ENCODE measurements at regions not wholly inside any gene's neighbourhood (a gene's known extent, or its start where the extent isn't known, plus 50 kb on each side); places are given as distances from the start of the nearest gene placed in this dataset.

DNA sequence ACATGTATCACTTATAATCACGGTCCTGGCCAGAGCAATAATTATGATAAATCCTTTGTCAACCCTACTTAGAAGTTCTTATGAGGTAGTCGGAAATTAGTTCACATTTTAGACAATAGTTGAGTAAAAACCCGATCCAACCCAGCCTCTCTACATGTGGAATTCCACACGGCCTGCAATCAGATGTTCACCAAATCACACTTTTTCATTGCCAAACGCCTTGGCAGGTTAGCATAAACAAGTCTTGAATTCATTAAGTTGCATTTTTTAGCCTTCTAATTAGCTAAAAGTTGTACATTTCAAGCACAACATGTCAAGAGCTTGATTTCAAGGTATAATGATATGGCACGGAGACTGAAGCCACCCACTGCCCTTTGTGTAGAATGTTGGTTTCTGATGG lies 65.3 kb downstream of the FOXL1 start:
- Mint-ChIP-seq H3K4me1 (ENCODE audit: low read depth) (no peaks in the 10 kb centered on the region), H3K36me3 (ENCODE audit: low read depth) (peaks cover 15% of the 10 kb centered on the region), H3K27me3 (ENCODE audit: low read depth) (no peaks in the 10 kb centered on the region), H3K4me3 (ENCODE audit: unreplicated experiment) (no peak overlapping the region), H3K27ac (ENCODE audit: unreplicated experiment) (no peak overlapping the region), H3K9me3 (ENCODE audit: low read depth) (peaks cover 14% of the 10 kb centered on the region)
- DNase-seq (ENCODE audit: low spot score) = no peak
- TF ChIP-seq, protein P1, sequence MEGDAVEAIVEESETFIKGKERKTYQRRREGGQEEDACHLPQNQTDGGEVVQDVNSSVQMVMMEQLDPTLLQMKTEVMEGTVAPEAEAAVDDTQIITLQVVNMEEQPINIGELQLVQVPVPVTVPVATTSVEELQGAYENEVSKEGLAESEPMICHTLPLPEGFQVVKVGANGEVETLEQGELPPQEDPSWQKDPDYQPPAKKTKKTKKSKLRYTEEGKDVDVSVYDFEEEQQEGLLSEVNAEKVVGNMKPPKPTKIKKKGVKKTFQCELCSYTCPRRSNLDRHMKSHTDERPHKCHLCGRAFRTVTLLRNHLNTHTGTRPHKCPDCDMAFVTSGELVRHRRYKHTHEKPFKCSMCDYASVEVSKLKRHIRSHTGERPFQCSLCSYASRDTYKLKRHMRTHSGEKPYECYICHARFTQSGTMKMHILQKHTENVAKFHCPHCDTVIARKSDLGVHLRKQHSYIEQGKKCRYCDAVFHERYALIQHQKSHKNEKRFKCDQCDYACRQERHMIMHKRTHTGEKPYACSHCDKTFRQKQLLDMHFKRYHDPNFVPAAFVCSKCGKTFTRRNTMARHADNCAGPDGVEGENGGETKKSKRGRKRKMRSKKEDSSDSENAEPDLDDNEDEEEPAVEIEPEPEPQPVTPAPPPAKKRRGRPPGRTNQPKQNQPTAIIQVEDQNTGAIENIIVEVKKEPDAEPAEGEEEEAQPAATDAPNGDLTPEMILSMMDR (IDR thresholded peaks at IDR 0.05) = no peak

DNA sequence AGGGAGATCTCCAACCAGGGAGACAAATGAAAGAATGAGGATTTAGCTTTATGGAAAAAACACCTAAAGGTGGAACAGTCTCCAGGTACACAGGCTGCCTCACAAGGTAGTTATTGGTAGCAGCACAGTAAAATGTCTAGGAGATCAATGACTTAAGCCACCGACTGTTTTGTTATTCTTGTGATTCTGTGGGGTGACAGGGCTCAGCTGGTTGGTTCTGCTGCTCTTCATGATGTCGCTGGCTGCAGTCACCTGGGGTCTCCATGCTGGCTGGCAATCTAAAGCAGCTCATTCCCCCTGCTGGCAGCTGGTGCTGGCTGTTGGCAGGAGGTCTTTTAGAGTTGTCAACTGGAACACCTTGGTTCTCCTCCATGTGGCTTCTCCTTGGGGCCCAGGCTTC lies 69.2 kb downstream of the FOXL1 start:
- H3K36me3 Mint-ChIP-seq (ENCODE audit: low read depth) = peaks cover 18% of the 10 kb centered on the region
- H3K27me3 Mint-ChIP-seq (ENCODE audit: low read depth) = no peaks in the 10 kb centered on the region
- DNase-seq (ENCODE audit: low spot score) = no peak
- H3K9me3 Mint-ChIP-seq (ENCODE audit: low read depth) = peaks cover 14% of the 10 kb centered on the region
- no peak overlapping the region for H3K27ac Mint-ChIP-seq (ENCODE audit: unreplicated experiment)
- H3K4me3 Mint-ChIP-seq (ENCODE audit: unreplicated experiment) = no peak overlapping the region
- TF ChIP-seq, protein P1 (IDR thresholded peaks at IDR 0.05) = no peak
- peaks cover 15% of the 10 kb centered on the region for H3K4me1 Mint-ChIP-seq (ENCODE audit: low read depth)

DNA sequence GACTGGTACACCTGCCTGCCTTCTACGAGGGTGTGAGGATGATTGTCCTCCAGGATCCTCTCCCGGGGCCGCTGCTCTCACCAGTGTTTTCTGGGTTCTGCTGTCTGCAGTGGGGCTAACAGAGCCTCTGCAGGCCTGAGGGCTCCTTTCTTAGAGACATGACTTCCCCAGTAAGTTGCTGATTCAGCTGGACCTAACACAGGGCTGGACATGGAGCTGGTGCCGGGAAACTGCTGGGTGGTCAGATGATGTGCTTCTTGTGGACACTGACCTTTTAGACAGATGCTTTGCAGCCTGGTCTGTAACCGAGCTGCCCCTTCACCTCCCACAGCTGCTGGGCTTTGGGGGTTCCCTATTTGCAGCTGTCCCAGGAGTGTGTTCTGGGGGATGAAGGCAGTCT lies 71.5 kb downstream of the FOXL1 start:
- H3K27ac Mint-ChIP-seq (ENCODE audit: unreplicated experiment) = no peak overlapping the region
- no peak for DNase-seq (ENCODE audit: low spot score)
- peaks cover 28% of the 10 kb centered on the region for H3K4me1 Mint-ChIP-seq (ENCODE audit: low read depth)
- peaks cover 14% of the 10 kb centered on the region for H3K9me3 Mint-ChIP-seq (ENCODE audit: low read depth)
- peaks cover 18% of the 10 kb centered on the region for H3K36me3 Mint-ChIP-seq (ENCODE audit: low read depth)
- no peaks in the 10 kb centered on the region for H3K27me3 Mint-ChIP-seq (ENCODE audit: low read depth)
- TF ChIP-seq, protein P1 (IDR thresholded peaks at IDR 0.05) = no peak
- H3K4me3 Mint-ChIP-seq (ENCODE audit: unreplicated experiment) = no peak overlapping the region

DNA sequence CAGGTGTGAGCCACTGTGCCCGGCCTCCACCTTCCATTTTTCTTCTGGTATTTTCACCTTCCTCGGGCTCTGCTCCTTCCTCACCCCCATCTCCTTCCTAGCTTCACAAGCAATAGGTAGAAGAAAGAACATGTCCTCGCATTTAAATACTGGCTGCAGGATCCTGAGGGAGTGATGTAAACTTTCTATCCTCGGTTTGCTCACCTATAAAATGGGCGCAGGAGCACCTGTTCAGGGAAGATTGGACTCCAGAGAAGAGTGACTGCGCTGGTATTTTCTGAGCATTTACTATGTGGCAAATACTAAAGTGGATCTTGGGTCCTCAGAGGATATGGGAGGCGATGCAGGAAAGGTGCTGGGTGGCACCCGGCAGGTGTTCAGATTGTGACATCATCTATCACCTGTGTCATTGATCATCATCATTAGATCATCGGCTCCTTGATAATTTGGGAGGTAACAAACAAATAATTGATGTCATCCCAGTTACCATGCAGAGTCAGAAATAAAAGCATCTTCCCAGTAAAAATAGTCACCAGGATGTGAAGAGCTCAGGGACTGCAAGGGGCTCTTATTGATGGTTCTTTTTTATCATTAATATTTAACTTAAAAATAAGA lies 72.8 kb downstream of the FOXL1 start:
- Mint-ChIP-seq H3K4me3 (ENCODE audit: unreplicated experiment) (no peak overlapping the region), H3K4me1 (ENCODE audit: low read depth) (peaks cover 28% of the 10 kb centered on the region), H3K27me3 (ENCODE audit: low read depth) (no peaks in the 10 kb centered on the region), H3K9me3 (ENCODE audit: low read depth) (peaks cover 14% of the 10 kb centered on the region), H3K36me3 (ENCODE audit: low read depth) (peaks cover 19% of the 10 kb centered on the region), H3K27ac (ENCODE audit: unreplicated experiment) (no peak overlapping the region)
- TF ChIP-seq, protein P1 (IDR thresholded peaks at IDR 0.05) = no peak
- no peak for DNase-seq (ENCODE audit: low spot score)

DNA sequence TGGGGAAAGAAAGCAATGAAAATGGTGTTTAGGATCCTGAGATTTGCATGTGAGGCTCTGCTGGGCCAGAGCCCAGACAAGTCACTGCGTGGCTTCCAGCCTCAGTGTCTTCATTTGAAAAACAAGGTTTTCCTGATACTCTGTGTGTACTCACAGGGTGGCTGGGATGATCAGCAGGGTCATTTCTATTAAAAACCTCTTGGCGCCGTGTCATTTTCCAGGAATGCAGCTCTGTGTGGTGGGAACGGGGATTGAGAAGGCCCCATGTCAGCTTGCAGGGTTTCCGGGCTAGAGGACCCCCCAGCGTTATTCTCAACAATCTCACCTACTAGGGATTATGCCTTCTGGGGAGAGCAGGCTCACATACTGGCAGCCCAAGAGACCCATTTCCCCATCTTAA lies 73.5 kb downstream of the FOXL1 start:
- H3K4me3 Mint-ChIP-seq (ENCODE audit: unreplicated experiment) = no peak overlapping the region
- peaks cover 18% of the 10 kb centered on the region for H3K36me3 Mint-ChIP-seq (ENCODE audit: low read depth)
- peak overlapping the region; percentile 73 for H3K27ac Mint-ChIP-seq (ENCODE audit: unreplicated experiment)
- H3K4me1 Mint-ChIP-seq (ENCODE audit: low read depth) = peaks cover 28% of the 10 kb centered on the region
- TF ChIP-seq, protein P1 (IDR thresholded peaks at IDR 0.05) = no peak
- no peak for DNase-seq (ENCODE audit: low spot score)
- peaks cover 14% of the 10 kb centered on the region for H3K9me3 Mint-ChIP-seq (ENCODE audit: low read depth)
- no peaks in the 10 kb centered on the region for H3K27me3 Mint-ChIP-seq (ENCODE audit: low read depth)
